AG04449 (cell line): ENCODE measurements at regions not wholly inside any gene's neighbourhood (a gene's known extent, or its start where the extent isn't known, plus 50 kb on each side); places are given as distances from the start of the nearest gene placed in this dataset.

Experiments
- CTCF ChIA-PET: fragments of 350-600 bp; formaldehyde crosslinking; extraction: SDS; loops from one replicate; lab custom pipeline; 2021; ENCODE audit warnings: antibody characterized with exemption; lab: Yijun Ruan, JAX
- POLR2A ChIA-PET: fragments of 400-600, 350-600 bp; formaldehyde crosslinking; extraction: SDS; loops from one replicate; lab custom pipeline; 2020; ENCODE audit warnings: antibody characterized with exemption, inconsistent platforms; lab: Yijun Ruan, JAX
- DNase-seq: peaks from one replicate; pipeline ENCODE4 v3.0.0-alpha.2; 2010; ENCODE audit warnings: low read depth, low spot score
- H3K4me3 ChIP-seq: 2 replicates; pipeline ENCODE4 v1.5.1; 2011; ENCODE audit warnings: low read depth, mild to moderate bottlenecking, control low read depth, low read length
- TF ChIP-seq, protein P1 (sequence below): IDR thresholded peaks from one replicate; pipeline ENCODE4 v1.5.1; 2011; ENCODE audit warnings: mild to moderate bottlenecking, moderate library complexity, low read length, control low read depth, inconsistent platforms; ENCODE audit not compliant: insufficient read depth; ENCODE audit errors: missing control alignments

DNA sequence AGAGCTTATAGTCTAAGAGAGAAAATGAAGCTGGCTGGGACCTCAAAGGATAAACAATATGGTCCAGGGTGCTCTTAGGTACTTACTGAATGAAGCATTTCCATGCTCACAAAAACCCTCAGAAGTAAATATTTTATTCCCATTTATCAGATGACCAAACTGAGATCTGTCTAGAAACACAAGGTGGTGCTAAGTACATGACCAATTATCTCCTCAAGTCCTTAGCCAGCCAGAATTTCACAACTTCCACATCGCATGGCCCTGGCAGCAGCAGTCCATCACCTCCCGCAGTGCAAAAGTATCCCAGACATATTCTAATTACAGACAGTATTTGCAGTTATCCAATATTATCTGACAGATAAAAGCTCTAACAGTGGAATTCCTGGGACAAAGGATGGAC, 321.7 kb upstream of the PROX1 start:
- ChIA-PET POLR2A (no interaction called here), CTCF (no interaction called here)
- TF ChIP-seq, protein P1, sequence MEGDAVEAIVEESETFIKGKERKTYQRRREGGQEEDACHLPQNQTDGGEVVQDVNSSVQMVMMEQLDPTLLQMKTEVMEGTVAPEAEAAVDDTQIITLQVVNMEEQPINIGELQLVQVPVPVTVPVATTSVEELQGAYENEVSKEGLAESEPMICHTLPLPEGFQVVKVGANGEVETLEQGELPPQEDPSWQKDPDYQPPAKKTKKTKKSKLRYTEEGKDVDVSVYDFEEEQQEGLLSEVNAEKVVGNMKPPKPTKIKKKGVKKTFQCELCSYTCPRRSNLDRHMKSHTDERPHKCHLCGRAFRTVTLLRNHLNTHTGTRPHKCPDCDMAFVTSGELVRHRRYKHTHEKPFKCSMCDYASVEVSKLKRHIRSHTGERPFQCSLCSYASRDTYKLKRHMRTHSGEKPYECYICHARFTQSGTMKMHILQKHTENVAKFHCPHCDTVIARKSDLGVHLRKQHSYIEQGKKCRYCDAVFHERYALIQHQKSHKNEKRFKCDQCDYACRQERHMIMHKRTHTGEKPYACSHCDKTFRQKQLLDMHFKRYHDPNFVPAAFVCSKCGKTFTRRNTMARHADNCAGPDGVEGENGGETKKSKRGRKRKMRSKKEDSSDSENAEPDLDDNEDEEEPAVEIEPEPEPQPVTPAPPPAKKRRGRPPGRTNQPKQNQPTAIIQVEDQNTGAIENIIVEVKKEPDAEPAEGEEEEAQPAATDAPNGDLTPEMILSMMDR = no peak
- H3K4me3 ChIP-seq = no peak overlapping the region
- no peak for DNase-seq

DNA sequence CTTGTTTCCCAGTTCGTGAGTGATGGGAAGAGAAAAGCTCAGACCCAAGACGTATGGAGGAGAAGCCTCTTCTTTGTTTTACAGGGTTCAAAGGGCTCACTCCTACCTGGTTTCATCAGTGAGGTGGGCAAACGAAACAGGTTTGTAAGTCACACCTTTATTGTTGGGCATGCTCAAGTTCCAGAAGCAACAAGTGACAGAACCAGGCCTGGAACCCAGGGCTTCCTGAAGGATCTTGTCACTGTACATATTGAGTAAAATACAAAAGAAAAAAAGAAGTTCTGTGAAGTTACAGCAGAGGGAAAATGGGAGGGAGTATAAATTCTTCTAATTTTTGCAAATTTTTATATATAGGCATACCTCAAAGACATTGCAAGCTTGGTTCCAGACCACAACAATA, 320.9 kb upstream of the PROX1 start:
- TF ChIP-seq, protein P1 = no peak
- ChIA-PET POLR2A (no interaction called here), CTCF (no interaction called here)
- no peak overlapping the region for H3K4me3 ChIP-seq
- DNase-seq = no peak

DNA sequence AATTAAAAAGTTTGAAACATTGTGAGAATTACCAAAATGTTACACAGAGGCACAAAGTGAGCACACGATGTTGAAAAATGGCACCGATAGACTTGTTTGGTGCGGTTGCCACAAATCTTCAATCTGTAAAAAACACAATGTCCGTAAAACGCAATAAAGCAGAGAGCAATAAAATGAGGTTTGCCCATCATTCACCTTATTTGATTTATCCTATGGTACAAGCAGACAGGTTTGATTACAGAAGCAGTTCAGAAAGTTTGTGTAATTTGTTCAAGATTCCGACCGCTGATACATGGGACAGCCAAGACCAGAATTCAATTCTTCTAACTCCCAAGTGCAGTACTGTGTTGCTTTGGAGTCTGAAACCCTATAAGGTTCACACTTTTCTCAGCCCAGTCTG, 318.3 kb upstream of the PROX1 start:
- POLR2A ChIA-PET = no interaction called here
- no peak for DNase-seq
- no peak overlapping the region for H3K4me3 ChIP-seq
- CTCF ChIA-PET = no interaction called here
- TF ChIP-seq, protein P1 = no peak

DNA sequence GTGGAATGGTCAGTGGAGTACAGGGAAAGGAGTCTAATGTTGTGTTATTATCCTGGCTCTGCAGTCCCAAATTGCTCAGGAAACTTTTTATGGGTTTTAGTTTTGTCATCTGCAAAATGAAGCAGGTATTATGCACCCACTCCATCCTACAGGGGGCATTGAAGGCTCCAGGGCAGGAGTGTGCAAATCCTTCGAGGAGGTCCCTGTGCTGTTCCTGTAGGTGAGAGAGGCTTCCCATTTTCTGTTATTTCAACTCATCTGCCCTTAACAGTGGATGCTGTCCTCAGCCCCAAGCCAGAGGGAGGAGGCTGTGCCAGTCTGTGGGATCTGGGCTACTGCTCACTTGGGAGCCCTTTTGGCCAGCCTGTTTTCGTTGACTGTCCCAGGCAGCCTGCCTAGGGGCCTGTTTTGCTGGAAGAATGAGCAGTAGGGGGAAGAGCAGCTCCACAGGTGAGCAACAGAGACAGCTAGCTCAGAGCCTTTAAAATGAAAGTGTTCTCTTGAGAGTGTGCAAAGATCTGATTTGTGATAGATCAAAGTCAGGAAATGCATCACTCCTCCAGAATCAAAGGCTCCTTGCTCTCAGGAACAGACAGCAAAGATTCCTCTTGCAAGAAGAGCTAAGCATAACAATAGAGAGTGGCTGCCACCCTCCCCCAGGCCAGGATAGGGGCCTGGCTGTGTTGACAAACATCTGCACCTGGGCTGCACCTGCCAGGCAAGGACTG, 317.6 kb upstream of the PROX1 start:
- TF ChIP-seq, protein P1 = no peak
- DNase-seq = no peak
- POLR2A ChIA-PET = no interaction called here
- H3K4me3 ChIP-seq = no peak overlapping the region
- CTCF ChIA-PET = no interaction called here

DNA sequence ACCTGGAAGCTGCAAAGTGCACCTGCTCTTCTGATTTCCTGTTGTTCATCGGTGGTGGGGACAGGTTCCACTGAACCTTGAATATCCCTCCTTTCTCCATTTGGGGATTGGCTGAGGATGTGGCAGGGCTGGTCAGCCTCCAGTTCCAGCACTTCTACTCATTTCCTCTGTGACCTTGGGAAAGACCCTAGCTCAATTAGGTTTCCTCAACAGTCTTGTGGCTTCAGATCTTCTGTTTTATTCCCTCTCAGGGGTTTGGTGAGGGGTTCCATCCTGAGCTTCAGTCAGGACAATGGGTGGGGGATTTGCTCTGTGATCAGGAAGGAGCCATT, 317.1 kb upstream of the PROX1 start:
- TF ChIP-seq, protein P1 = no peak
- ChIA-PET CTCF (no interaction called here), POLR2A (no interaction called here)
- no peak for DNase-seq
- H3K4me3 ChIP-seq = no peak overlapping the region

DNA sequence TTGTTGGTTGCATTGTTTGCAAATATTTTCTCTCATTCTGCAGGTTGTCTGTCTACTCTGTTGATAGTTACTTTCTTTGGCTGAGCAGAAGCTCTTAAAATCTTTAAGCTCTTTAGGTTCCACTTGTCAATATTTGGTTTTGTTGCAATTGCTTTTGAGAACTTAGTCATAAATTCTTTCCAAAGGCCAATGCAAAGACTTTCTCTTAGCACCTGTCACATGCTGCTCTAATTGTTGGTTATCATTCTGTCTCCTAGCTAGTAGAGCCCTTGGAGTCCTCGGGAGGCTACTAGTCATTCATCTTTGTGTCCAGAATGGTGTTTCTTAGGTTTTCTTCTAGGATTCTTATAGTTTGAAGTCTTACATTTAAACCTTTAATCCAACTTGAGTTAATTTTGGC, 312.7 kb upstream of the PROX1 start:
- TF ChIP-seq, protein P1 = no peak
- no peak overlapping the region for H3K4me3 ChIP-seq
- POLR2A ChIA-PET = no interaction called here
- no peak for DNase-seq
- CTCF ChIA-PET = no interaction called here
